Colonic mucosa (tissue), 4 donors: ENCODE measurements at regions not wholly inside any gene's neighbourhood (a gene's known extent, or its start where the extent isn't known, plus 50 kb on each side); places are given as distances from the start of the nearest gene placed in this dataset.
A peak's percentile ranks its signal among the peaks of the same experiment; 100 is the strongest.

Source experiments
- DNase-seq: peaks from one replicate; pipeline ENCODE4 v3.0.0-alpha.2; 2020
- H3K27ac ChIP-seq: fragments of 200-600 bp; one replicate; pipeline ENCODE4 v1.8.0; 2021
- H3K27me3 ChIP-seq: fragments of 200-600 bp; one replicate; pipeline ENCODE4 v1.8.0; 2021
- H3K36me3 ChIP-seq: fragments of 200-600 bp; one replicate; pipeline ENCODE4 v1.8.0; 2021
- H3K4me1 ChIP-seq: fragments of 200-600 bp; one replicate; pipeline ENCODE4 v1.8.0; 2021; ENCODE audit warnings: mild to moderate bottlenecking
- H3K4me3 ChIP-seq: fragments of 200-600 bp; one replicate; pipeline ENCODE4 v1.8.0; 2021
- H3K9ac ChIP-seq, 2 donors: one replicate each; pipeline ENCODE4 v1.7.0; 2013; ENCODE audit warnings: control low read depth in 2 of 2, low read depth in 2 of 2, low read length in 2 of 2
- H3K9me3 ChIP-seq: fragments of 200-600 bp; one replicate; pipeline ENCODE4 v1.8.0; 2021
- intact Hi-C: fragments of 100-400 bp; cut with DNase I; formaldehyde crosslinking; loops from one replicate; pipeline ENCODE4 v1.14.1; 2022
- TF ChIP-seq, protein P1 (sequence below): fragments of 200-600 bp; IDR thresholded peaks from one replicate; pipeline ENCODE4 v1.8.0; 2022; ENCODE audit warnings: antibody characterized with exemption, mild to moderate bottlenecking
- donor health status: healthy.
- donor health status: DM: no; HTN: no; CAD: no.
- donor health status: DM: no; HTN: no; CAD: no.

DNA sequence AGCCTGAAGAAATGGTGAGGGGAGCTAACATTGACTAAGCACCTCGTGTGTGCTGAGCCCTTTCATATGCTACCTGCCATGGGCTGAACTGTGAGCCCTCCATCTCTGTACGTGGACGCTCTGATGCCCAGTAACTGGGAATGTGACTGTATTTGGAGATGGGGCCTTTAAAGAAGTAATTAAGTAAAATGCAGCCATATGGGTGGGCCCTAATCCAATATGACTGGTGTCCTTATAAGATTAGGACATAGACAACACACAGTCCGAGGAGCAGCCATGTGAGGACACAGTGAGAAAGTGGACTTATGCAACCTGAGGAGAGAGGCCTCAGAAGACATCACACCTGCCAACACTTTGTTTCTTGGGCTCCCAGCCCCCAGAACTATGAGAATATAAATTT lies 92.7 kb upstream of the ATP1B1 start:
- no peaks in the 10 kb centered on the region for H3K4me1 ChIP-seq
- H3K9me3 ChIP-seq = no peaks in the 10 kb centered on the region
- no peak for DNase-seq
- no peaks in the 10 kb centered on the region for H3K27me3 ChIP-seq
- TF ChIP-seq, protein P1, sequence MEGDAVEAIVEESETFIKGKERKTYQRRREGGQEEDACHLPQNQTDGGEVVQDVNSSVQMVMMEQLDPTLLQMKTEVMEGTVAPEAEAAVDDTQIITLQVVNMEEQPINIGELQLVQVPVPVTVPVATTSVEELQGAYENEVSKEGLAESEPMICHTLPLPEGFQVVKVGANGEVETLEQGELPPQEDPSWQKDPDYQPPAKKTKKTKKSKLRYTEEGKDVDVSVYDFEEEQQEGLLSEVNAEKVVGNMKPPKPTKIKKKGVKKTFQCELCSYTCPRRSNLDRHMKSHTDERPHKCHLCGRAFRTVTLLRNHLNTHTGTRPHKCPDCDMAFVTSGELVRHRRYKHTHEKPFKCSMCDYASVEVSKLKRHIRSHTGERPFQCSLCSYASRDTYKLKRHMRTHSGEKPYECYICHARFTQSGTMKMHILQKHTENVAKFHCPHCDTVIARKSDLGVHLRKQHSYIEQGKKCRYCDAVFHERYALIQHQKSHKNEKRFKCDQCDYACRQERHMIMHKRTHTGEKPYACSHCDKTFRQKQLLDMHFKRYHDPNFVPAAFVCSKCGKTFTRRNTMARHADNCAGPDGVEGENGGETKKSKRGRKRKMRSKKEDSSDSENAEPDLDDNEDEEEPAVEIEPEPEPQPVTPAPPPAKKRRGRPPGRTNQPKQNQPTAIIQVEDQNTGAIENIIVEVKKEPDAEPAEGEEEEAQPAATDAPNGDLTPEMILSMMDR = no peak
- intact Hi-C loops = loop anchor here (5.0 kb wide), 1 partner anchor 47 kb away; no protein-coding TSS in a partner anchor
- H3K36me3 ChIP-seq = no peaks in the 10 kb centered on the region
- H3K9ac ChIP-seq = no peak overlapping the region
- H3K27ac ChIP-seq = no peak overlapping the region
- no peak overlapping the region for H3K4me3 ChIP-seq

DNA sequence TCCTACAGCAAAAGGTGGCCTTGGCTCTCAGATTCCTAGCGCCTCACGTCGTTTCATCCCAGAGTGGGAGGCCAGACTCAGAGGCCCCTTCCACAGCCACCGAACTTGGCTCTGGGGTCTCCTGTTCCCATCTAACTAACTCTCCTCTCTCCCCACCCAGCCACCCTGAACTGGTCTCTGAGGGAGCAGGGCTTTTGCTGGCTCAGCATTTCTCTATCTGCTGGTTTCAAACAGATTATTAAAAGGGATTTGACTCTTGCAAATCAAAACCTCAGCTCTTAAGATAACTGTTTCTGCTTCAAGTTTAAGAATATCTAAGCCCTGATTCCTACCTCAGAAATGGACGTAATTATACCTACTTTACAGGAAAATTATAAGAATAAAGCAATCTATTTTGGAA lies 91.0 kb upstream of the ATP1B1 start:
- H3K9ac ChIP-seq = no peak overlapping the region
- no peaks in the 10 kb centered on the region for H3K4me1 ChIP-seq
- H3K4me3 ChIP-seq = no peak overlapping the region
- no peak overlapping the region for H3K27ac ChIP-seq
- DNase-seq = no peak
- H3K27me3 ChIP-seq = no peaks in the 10 kb centered on the region
- intact Hi-C loops = no loop called here
- no peaks in the 10 kb centered on the region for H3K36me3 ChIP-seq
- TF ChIP-seq, protein P1 = no peak
- H3K9me3 ChIP-seq = no peaks in the 10 kb centered on the region

DNA sequence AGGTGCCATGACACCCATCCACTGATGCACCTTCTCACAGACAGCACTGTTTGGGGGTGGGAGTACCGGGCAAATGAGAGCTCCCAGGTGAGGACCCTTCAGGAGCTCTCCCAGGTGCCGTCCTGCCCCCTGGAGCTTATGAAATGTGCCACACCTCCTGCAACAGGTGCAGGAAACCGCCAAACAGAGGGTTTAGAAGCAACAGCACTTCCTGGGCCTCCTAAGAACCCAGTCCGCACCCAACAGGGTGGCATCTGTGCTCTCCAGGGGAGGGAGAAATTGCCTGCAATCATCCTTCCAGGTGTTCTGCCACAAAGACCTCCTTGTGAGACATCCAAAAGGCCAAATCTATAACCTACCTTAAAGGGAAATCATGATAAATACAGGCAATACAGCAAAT lies 87.7 kb upstream of the ATP1B1 start:
- Histone ChIP-seq H3K27ac (peak overlapping the region; percentile 55), H3K27me3 (no peaks in the 10 kb centered on the region), H3K9me3 (no peaks in the 10 kb centered on the region), H3K9ac (peak overlapping the region in 1 of 2 donors; percentile 49), H3K36me3 (no peaks in the 10 kb centered on the region), H3K4me1 (no peaks in the 10 kb centered on the region), H3K4me3 (no peak overlapping the region)
- DNase-seq = peak; percentile 69
- TF ChIP-seq, protein P1 = no peak
- intact Hi-C loops = no loop called here

DNA sequence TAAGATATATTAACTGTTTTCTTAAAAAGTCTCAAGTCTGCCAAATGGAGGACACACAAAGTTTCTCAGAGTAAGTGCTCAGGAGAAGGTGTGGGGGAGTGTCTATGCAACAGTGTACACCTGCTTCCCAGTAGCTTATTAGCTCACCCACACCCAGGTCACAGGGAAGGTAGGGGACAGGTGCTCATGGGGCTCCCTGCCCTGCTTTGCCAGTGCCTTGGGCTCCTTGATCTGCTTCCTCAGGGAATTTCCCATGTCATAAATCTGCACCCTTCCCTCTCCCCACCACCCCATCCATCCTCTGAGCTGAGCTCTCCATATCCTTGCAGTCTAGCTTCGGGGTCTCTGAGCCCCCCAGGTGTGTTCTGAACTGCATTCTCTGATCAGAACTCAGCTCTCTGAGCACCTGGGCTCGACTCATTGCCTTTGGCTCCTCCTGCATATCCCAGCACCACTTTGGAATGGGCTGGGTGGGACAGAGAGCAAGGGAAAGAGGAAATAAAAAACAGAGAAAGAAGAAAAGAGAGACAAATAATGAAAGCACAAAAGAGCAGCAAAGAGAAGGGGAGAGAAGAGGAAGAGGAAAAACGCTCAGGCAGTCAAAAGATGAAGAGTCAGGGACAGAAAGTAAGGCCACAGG lies 87.0 kb upstream of the ATP1B1 start:
- Histone ChIP-seq H3K36me3 (no peaks in the 10 kb centered on the region), H3K4me1 (no peaks in the 10 kb centered on the region), H3K4me3 (no peak overlapping the region), H3K9ac (peak overlapping the region in 1 of 2 donors; percentile 49), H3K9me3 (no peaks in the 10 kb centered on the region), H3K27ac (peak overlapping the region; percentile 55), H3K27me3 (no peaks in the 10 kb centered on the region)
- intact Hi-C loops = no loop called here
- DNase-seq = peak; percentile 67
- TF ChIP-seq, protein P1 = no peak

DNA sequence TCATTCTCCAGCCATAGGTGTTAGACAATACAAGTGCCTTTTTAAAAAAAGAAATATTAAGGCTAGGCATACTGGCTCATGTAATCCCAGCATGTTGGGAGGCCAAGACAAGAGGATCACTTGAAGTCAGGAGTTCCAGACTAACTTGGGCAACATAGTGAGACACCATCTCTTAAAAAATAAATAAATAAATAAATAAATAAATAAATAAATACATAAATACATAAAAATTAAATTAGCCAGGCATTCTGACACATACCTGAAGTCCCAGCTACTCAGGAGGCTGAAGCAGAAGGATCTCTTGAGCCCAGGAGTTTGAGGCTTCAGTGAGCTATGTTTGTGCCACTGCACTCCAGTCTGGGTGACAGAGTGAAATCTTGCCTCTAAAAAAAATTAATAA lies 85.8 kb upstream of the ATP1B1 start:
- no peaks in the 10 kb centered on the region for H3K27me3 ChIP-seq
- H3K9me3 ChIP-seq = no peaks in the 10 kb centered on the region
- TF ChIP-seq, protein P1 = no peak
- intact Hi-C loops = no loop called here
- no peak overlapping the region for H3K27ac ChIP-seq
- H3K36me3 ChIP-seq = no peaks in the 10 kb centered on the region
- no peak overlapping the region for H3K9ac ChIP-seq
- H3K4me1 ChIP-seq = no peaks in the 10 kb centered on the region
- H3K4me3 ChIP-seq = no peak overlapping the region
- DNase-seq = no peak
